Endothelial cell of umbilical vein (primary cell): ENCODE measurements at regions not wholly inside any gene's neighbourhood (a gene's known extent, or its start where the extent isn't known, plus 50 kb on each side); places are given as distances from the start of the nearest gene placed in this dataset.

Source experiments
- BruUV-seq: library from RNA; stranded (reverse); fragments of 400-500 nt; replicated peaks from 2 replicates; lab custom pipeline; 2021; lab: Mats Ljungman, UMichigan
- CTCF ChIA-PET: fragments of 300-600, 350-600 bp; sonication (Branson Sonifier 250); formaldehyde crosslinking; loops from one replicate; lab custom pipeline; 2021; ENCODE audit warnings: antibody characterized with exemption, inconsistent platforms; lab: Charles Lee
- POLR2A ChIA-PET: fragments of 300-600, 350-600 bp; sonication (Branson Sonifier 250); formaldehyde crosslinking; loops from one replicate; lab custom pipeline; 2021; ENCODE audit warnings: antibody characterized with exemption, inconsistent platforms; lab: Charles Lee
- DNase-seq: peaks from one replicate; pipeline ENCODE4 v3.0.0-alpha.2; 2011; ENCODE audit warnings: low read depth, low spot score
- FAIRE-seq: peaks from 2 replicates; lab custom pipeline; 2011; peaks lifted over from hg19 to GRCh38; lab: Jason Lieb, UNC
- H2AFZ ChIP-seq: 2 replicates; pipeline ENCODE4 v1.6.0; 2012; ENCODE audit warnings: low read depth, low read length, control low read depth, inconsistent platforms
- H3K27ac ChIP-seq: 2 replicates; pipeline ENCODE4 v1.5.1; 2011; ENCODE audit warnings: low read depth, mild to moderate bottlenecking, control low read depth, low read length, moderate library complexity; ENCODE audit not compliant: insufficient read depth
- H3K27me3 ChIP-seq, 2 experiments: 2 replicates each; pipeline versions ENCODE4 v1.6.0 to v1.6.1; 2011; ENCODE audit warnings: low read length in 2 of 2, mixed read lengths in 1 of 2; ENCODE audit not compliant: control insufficient read depth in 2 of 2, insufficient read depth in 2 of 2
- H3K36me3 ChIP-seq, 2 experiments: 2 replicates in 1 of 2; 3 replicates in 1 of 2; pipeline ENCODE4 v1.5.1; 2011; ENCODE audit warnings: low read length in 2 of 2, mild to moderate bottlenecking in 1 of 2, moderate library complexity in 1 of 2; ENCODE audit not compliant: control insufficient read depth in 2 of 2, insufficient read depth in 2 of 2; ENCODE audit errors: extremely low read depth in 1 of 2
- H3K4me1 ChIP-seq: 3 replicates; pipeline ENCODE4 v1.5.1; 2011; ENCODE audit warnings: mild to moderate bottlenecking, low read length; ENCODE audit not compliant: control insufficient read depth, insufficient read depth; ENCODE audit errors: extremely low read depth
- H3K4me2 ChIP-seq: 2 replicates; pipeline ENCODE4 v1.6.1; 2011; ENCODE audit warnings: low read length, control low read depth, mixed read lengths; ENCODE audit not compliant: insufficient read depth
- H3K4me3 ChIP-seq, 3 experiments: fragments of 200-600 bp in 1 of 3; sonication (generic), shearing (Covaris generic) in 1 of 3; replicated peaks in 1 of 3; 2 replicates each; pipeline ENCODE4 v1.5.1; 2011 to 2016; ENCODE audit warnings: control low read depth in 3 of 3, low read length in 3 of 3, mild to moderate bottlenecking in 2 of 3, inconsistent platforms in 1 of 3, low read depth in 1 of 3, moderate library complexity in 1 of 3; ENCODE audit not compliant: insufficient read depth in 1 of 3
- H3K79me2 ChIP-seq: 2 replicates; pipeline ENCODE4 v1.6.0; 2012; ENCODE audit warnings: low read length, inconsistent platforms; ENCODE audit not compliant: control insufficient read depth, insufficient read depth
- H3K9ac ChIP-seq: replicated peaks from 2 replicates; pipeline ENCODE3; 2011; ENCODE audit warnings: low read length, control low read depth; ENCODE audit not compliant: insufficient read depth; ENCODE audit errors: extremely low read depth
- H3K9me1 ChIP-seq: replicated peaks from 3 replicates; pipeline ENCODE4 v1.6.0; 2011; ENCODE audit warnings: mild to moderate bottlenecking, low read length; ENCODE audit not compliant: control insufficient read depth, insufficient read depth; ENCODE audit errors: extremely low read depth
- H3K9me3 ChIP-seq: replicated peaks from 2 replicates; pipeline ENCODE4 v1.5.1; 2012; ENCODE audit warnings: low read length, inconsistent platforms; ENCODE audit not compliant: control insufficient read depth, insufficient read depth
- H4K20me1 ChIP-seq: replicated peaks from 2 replicates; pipeline ENCODE3; 2011; ENCODE audit warnings: mild to moderate bottlenecking, low read length; ENCODE audit not compliant: control insufficient read depth, insufficient read depth; ENCODE audit errors: extremely low read depth
- EZH2 ChIP-seq: IDR thresholded peaks from 2 replicates; pipeline ENCODE4 v1.6.1; 2012; ENCODE audit warnings: borderline replicate concordance, low read depth, mild to moderate bottlenecking, moderate library complexity, low read length, inconsistent platforms; ENCODE audit not compliant: severe bottlenecking
- FOS ChIP-seq: IDR thresholded peaks from 2 replicates; pipeline ENCODE4 v1.6.1; 2011; ENCODE audit warnings: mild to moderate bottlenecking, low read length, moderate library complexity, borderline replicate concordance; ENCODE audit not compliant: insufficient read depth
- GATA2 ChIP-seq: IDR thresholded peaks from 2 replicates; pipeline ENCODE4 v1.7.0; 2011; ENCODE audit warnings: low read depth, mild to moderate bottlenecking, moderate library complexity, mixed read lengths, low read length; ENCODE audit not compliant: insufficient read length, insufficient read depth
- JUN ChIP-seq: IDR thresholded peaks from 2 replicates; pipeline ENCODE4 v1.6.1; 2011; ENCODE audit warnings: borderline replicate concordance, low read depth; ENCODE audit not compliant: insufficient read length, insufficient read depth
- MYC ChIP-seq: IDR thresholded peaks from one replicate; pipeline ENCODE4 v1.6.1; 2011; ENCODE audit warnings: mild to moderate bottlenecking, low read depth, low read length
- POLR2A ChIP-seq: IDR thresholded peaks from 2 replicates; pipeline ENCODE4 v1.6.1; 2012; ENCODE audit warnings: low read depth, mild to moderate bottlenecking, control low read depth, low read length
- POLR2AphosphoS5 ChIP-seq: IDR thresholded peaks from 2 replicates; pipeline ENCODE4 v1.6.1; 2012; ENCODE audit warnings: low read depth, mild to moderate bottlenecking, control low read depth, low read length, moderate library complexity; ENCODE audit not compliant: insufficient read depth
- dilution Hi-C: fragments of 300-500 bp; cut with MboI; formaldehyde crosslinking; loops from one replicate; pipeline ENCODE4 v1.15.0; 2019; ENCODE audit warnings: low sequenced_read_pairs; ENCODE audit not compliant: extremely low pct_ligation_motif_present
- intact Hi-C: fragments of 100-400 bp; cut with micrococcal nuclease; formaldehyde crosslinking; loops from one replicate; pipeline ENCODE4 v1.10.0; 2022
- TF ChIP-seq, protein P1 (sequence below), 2 donors: IDR thresholded peaks; 1 replicate in 1 of 2; 2 replicates in 1 of 2; pipeline ENCODE4 v1.5.1; 2011; ENCODE audit warnings: low read length in 2 of 2, mild to moderate bottlenecking in 2 of 2, moderate library complexity in 2 of 2, control low read depth in 1 of 2, inconsistent platforms in 1 of 2, low read depth in 1 of 2; ENCODE audit not compliant: insufficient read depth in 1 of 2; ENCODE audit errors: extremely low read depth in 1 of 2
- TF ChIP-seq, protein P2 (sequence below): IDR thresholded peaks from 2 replicates; pipeline ENCODE4 v1.6.1; 2011; ENCODE audit not compliant: insufficient read depth, insufficient read length

DNA sequence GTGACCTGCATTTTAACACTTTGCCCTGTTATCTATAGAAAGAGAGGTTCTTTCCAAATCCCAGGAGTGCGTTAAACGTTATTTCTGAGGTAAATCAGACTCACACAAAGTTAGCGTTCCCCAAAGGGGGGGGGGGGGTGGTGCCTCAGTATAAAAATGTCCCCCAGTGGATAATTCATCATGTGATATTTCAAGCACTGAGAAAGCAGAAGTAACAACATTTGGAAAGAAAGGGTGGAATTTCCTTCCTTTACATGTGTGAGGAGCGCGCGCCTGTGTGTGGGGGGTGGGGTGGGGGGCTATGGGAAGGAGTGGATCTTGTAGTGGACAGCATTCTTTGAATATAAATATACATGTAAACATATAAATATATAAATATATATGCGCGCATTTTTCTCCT lies 630.9 kb downstream of the NYAP2 start:
- no peaks in the 10 kb centered on the region for H3K36me3 ChIP-seq
- no peak overlapping the region for H3K27ac ChIP-seq
- peaks cover 0 to 10% of the 10 kb centered on the region in 2 experiments for H3K27me3 ChIP-seq
- no peaks in the 10 kb centered on the region for H3K4me1 ChIP-seq
- H3K9me1 ChIP-seq, result no peaks in the 10 kb centered on the region
- ChIA-PET POLR2A (no interaction called here), CTCF (interaction anchor here (2.1 kb wide), 1 partner anchor 35 kb away, joined by 4 read pairs; no protein-coding TSS in a partner anchor)
- no peak for FAIRE-seq
- dilution Hi-C loops (no loop called here), intact Hi-C loops (loop anchor here (10.0 kb wide), 1 partner anchor 764 kb away; the partner anchor contains the start of gene IRS1)
- BruUV-seq, result no TSS peak
- no peak for DNase-seq
- no peaks in the 10 kb centered on the region for H4K20me1 ChIP-seq
- H3K4me3 ChIP-seq, result no peak overlapping the region
- TF ChIP-seq, protein P1, sequence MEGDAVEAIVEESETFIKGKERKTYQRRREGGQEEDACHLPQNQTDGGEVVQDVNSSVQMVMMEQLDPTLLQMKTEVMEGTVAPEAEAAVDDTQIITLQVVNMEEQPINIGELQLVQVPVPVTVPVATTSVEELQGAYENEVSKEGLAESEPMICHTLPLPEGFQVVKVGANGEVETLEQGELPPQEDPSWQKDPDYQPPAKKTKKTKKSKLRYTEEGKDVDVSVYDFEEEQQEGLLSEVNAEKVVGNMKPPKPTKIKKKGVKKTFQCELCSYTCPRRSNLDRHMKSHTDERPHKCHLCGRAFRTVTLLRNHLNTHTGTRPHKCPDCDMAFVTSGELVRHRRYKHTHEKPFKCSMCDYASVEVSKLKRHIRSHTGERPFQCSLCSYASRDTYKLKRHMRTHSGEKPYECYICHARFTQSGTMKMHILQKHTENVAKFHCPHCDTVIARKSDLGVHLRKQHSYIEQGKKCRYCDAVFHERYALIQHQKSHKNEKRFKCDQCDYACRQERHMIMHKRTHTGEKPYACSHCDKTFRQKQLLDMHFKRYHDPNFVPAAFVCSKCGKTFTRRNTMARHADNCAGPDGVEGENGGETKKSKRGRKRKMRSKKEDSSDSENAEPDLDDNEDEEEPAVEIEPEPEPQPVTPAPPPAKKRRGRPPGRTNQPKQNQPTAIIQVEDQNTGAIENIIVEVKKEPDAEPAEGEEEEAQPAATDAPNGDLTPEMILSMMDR (IDR thresholded peaks at IDR 0.05; ENCODE audit: extremely low read depth in 1 of 2, insufficient read depth in 1 of 2, low read depth in 1 of 2, low read length in 2 of 2), result no peak
- no peak for TF ChIP-seq FOS
- TF ChIP-seq MYC, result no peak
- no peak for TF ChIP-seq EZH2
- H2AFZ ChIP-seq, result no peak overlapping the region
- H3K9ac ChIP-seq, result no peak overlapping the region
- H3K79me2 ChIP-seq, result no peaks in the 10 kb centered on the region
- H3K9me3 ChIP-seq, result no peaks in the 10 kb centered on the region
- no peak overlapping the region for H3K4me2 ChIP-seq

DNA sequence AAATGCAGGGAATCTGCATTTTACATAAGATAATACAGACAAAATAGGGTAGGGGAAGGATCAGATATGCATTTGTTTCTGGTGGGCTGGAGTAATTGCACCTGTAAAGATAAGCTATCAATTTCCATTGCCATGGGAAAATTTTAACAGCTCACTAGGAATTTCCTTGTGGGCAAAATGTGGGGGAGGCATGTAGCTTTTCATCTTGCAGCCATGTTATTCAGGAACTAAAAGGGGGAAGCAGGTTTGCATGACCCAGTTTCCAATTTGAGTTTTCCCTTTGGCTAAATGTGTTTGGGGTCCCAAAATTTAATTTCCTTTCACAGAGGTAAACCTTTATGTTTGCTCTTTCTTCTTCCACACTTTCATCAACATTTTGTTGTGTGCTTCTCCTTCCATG lies 624.4 kb downstream of the NYAP2 start:
- H3K4me2 ChIP-seq, result no peak overlapping the region
- no peaks in the 10 kb centered on the region for H3K27me3 ChIP-seq
- no peaks in the 10 kb centered on the region for H3K9me3 ChIP-seq
- dilution Hi-C loops, result no loop called here
- TF ChIP-seq, protein P1 (IDR thresholded peaks at IDR 0.05; ENCODE audit: extremely low read depth in 1 of 2, insufficient read depth in 1 of 2, low read depth in 1 of 2, low read length in 2 of 2), result no peak
- TF ChIP-seq MYC (no peak), EZH2 (no peak), GATA2 (no peak), POLR2A (no peak), FOS (no peak), JUN (no peak), POLR2AphosphoS5 (no peak)
- TF ChIP-seq, protein P2, sequence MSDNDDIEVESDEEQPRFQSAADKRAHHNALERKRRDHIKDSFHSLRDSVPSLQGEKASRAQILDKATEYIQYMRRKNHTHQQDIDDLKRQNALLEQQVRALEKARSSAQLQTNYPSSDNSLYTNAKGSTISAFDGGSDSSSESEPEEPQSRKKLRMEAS, result no peak
- DNase-seq (no peak), FAIRE-seq (no peak)
- H3K27ac ChIP-seq, result no peak overlapping the region
- ChIA-PET CTCF (interaction anchor here (0.6 kb wide), 1 partner anchor 26 kb away, joined by 3 read pairs; no protein-coding TSS in a partner anchor), POLR2A (no interaction called here)
- H3K4me3 ChIP-seq, result no peak overlapping the region
- no peaks in the 10 kb centered on the region for H3K79me2 ChIP-seq
- no peaks in the 10 kb centered on the region for H3K36me3 ChIP-seq
- intact Hi-C loops, result no loop called here
- no peak overlapping the region for H2AFZ ChIP-seq
- no peak overlapping the region for H3K9ac ChIP-seq
- no peaks in the 10 kb centered on the region for H3K9me1 ChIP-seq
- no peaks in the 10 kb centered on the region for H3K4me1 ChIP-seq
- H4K20me1 ChIP-seq, result no peaks in the 10 kb centered on the region
- no TSS peak for BruUV-seq
